GM23248 (cell line): ENCODE measurements at regions not wholly inside any gene's neighbourhood (a gene's known extent, or its start where the extent isn't known, plus 50 kb on each side); places are given as distances from the start of the nearest gene placed in this dataset.
A peak's percentile ranks its signal among the peaks of the same experiment; 100 is the strongest.

Experiments
- DNase-seq: peaks from one replicate; pipeline ENCODE4 v3.0.0-alpha.2; 2015
- H2AFZ ChIP-seq: fragments of 200-600 bp; sonication (generic); 2 replicates; pipeline ENCODE4 v1.6.1; 2016; ENCODE audit warnings: antibody characterized with exemption
- H3F3A ChIP-seq: fragments of 200-600 bp; sonication (generic); 2 replicates; pipeline ENCODE4 v1.6.1; 2016; ENCODE audit warnings: mild to moderate bottlenecking, antibody characterized with exemption, mixed run types; ENCODE audit not compliant: insufficient read depth
- H3K27ac ChIP-seq: fragments of 200-600 bp; sonication (generic); 2 replicates; pipeline ENCODE4 v1.5.1; 2016; ENCODE audit warnings: mild to moderate bottlenecking
- H3K27me3 ChIP-seq: fragments of 200-600 bp; sonication (generic); replicated peaks from 2 replicates; pipeline ENCODE4 v1.6.1; 2016; ENCODE audit warnings: mild to moderate bottlenecking; ENCODE audit not compliant: insufficient read depth
- H3K36me3 ChIP-seq: fragments of 200-600 bp; sonication (generic); 2 replicates; pipeline ENCODE4 v1.6.1; 2016; ENCODE audit warnings: low read depth, mild to moderate bottlenecking
- H3K4me1 ChIP-seq: fragments of 200-600 bp; sonication (generic); 2 replicates; pipeline ENCODE4 v1.6.1; 2016; ENCODE audit warnings: mild to moderate bottlenecking; ENCODE audit not compliant: insufficient read depth
- H3K4me2 ChIP-seq: fragments of 200-600 bp; sonication (generic); one replicate; pipeline ENCODE4 v1.6.1; 2016; ENCODE audit warnings: mild to moderate bottlenecking; ENCODE audit not compliant: unreplicated experiment
- H3K4me3 ChIP-seq: fragments of 200-600 bp; sonication (generic); 2 replicates; pipeline ENCODE4 v1.5.1; 2016; ENCODE audit warnings: mild to moderate bottlenecking
- H3K79me2 ChIP-seq: fragments of 200-600 bp; sonication (generic); 2 replicates; pipeline ENCODE4 v1.6.1; 2016; ENCODE audit warnings: mild to moderate bottlenecking; ENCODE audit not compliant: insufficient read depth
- H3K9ac ChIP-seq: fragments of 200-600 bp; sonication (generic); 2 replicates; pipeline ENCODE4 v1.6.1; 2016; ENCODE audit warnings: mild to moderate bottlenecking
- H3K9me2 ChIP-seq: fragments of 200-600 bp; sonication (generic); 2 replicates; pipeline ENCODE4 v1.6.1; 2016; ENCODE audit warnings: mixed run types, mild to moderate bottlenecking, moderate library complexity; ENCODE audit not compliant: insufficient read depth
- H3K9me3 ChIP-seq: fragments of 200-600 bp; sonication (generic); one replicate; pipeline ENCODE4 v1.6.1; 2017; ENCODE audit warnings: low read depth
- H4K20me1 ChIP-seq: fragments of 200-600 bp; sonication (generic); 2 replicates; pipeline ENCODE4 v1.6.0; 2016; ENCODE audit not compliant: insufficient read depth
- EZH2 ChIP-seq: fragments of 200-600 bp; sonication (generic); IDR thresholded peaks from 2 replicates; pipeline ENCODE4 v1.6.1; 2018; ENCODE audit warnings: antibody characterized with exemption, mild to moderate bottlenecking; ENCODE audit not compliant: insufficient read depth, poor library complexity, severe bottlenecking
- EZH2phosphoT487 ChIP-seq: fragments of 200-600 bp; sonication (generic); IDR thresholded peaks from 2 replicates; pipeline ENCODE4 v1.6.1; 2018; ENCODE audit warnings: antibody characterized with exemption, moderate library complexity, mild to moderate bottlenecking, low read depth; ENCODE audit not compliant: insufficient read depth
- WGBS, 2 experiments: methylation state at CpG; one replicate each; pipeline ENCODE4 v1.1.6; 2015 to 2017; ENCODE audit warnings: low lambda C conversion rate in 2 of 2, low coverage in 1 of 2; ENCODE audit errors: missing lambda C conversion rate in 2 of 2; 5-methylcytosine and 5-hydroxymethylcytosine counted together
- in situ Hi-C: fragments of 300-500 bp; cut with MboI; formaldehyde crosslinking; loops from 2 replicates; pipeline ENCODE4 v1.15.0; 2020

DNA sequence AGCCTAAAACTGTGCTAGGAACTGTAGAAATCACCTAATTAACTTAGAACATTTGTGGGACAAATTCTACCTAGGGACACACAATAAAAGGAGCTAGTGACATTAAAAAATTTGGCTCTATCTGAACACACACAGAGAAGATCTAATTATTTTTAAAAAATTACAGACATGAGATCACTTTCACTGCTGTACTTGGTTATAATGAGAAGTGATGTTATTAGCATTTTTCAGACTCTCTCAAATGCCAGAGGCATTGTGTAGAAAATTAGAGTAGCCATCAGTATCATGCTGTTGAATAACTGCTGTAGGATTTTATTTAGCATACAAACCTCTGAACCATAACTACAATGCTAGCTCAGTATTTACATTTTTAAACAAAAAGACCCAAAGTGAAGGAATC lies 109.1 kb upstream of the ANK2 start:
- Histone ChIP-seq H2AFZ (no peak overlapping the region), H3K27ac (no peak overlapping the region), H3K36me3 (no peaks in the 10 kb centered on the region), H3K79me2 (no peaks in the 10 kb centered on the region), H3K4me2 (no peak overlapping the region), H3K9me3 (no peaks in the 10 kb centered on the region), H3F3A (no peaks in the 10 kb centered on the region), H3K27me3 (no peaks in the 10 kb centered on the region), H3K9ac (no peak overlapping the region), H3K4me1 (no peaks in the 10 kb centered on the region), H3K4me3 (no peak overlapping the region), H4K20me1 (no peaks in the 10 kb centered on the region), H3K9me2 (no peaks in the 10 kb centered on the region)
- no peak for TF ChIP-seq EZH2
- TF ChIP-seq EZH2phosphoT487, result no peak
- no peak for DNase-seq
- in situ Hi-C loops, result no loop called here

DNA sequence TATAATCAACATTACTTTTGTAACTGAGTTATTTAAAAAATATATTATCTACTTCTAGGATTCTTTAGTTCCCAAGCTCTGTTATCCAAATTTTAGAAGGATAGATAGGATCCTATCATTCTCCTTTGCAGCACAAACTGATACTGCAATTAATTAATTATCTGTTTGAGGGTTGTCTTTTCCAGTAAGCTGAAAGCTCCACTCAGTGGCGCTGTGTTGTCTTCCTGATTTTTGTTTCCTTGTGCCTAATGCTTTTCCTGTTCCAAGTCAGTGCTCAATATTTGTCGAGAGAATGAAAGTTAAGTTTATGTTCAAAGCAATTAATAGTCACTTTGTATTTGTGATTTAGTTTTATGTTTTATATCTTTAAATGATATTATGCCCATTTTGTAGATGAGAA lies 107.4 kb upstream of the ANK2 start:
- no peak overlapping the region for H3K27ac ChIP-seq
- H3K27me3 ChIP-seq, result no peaks in the 10 kb centered on the region
- H3K9me3 ChIP-seq, result no peaks in the 10 kb centered on the region
- in situ Hi-C loops, result no loop called here
- 66 to 77% methylated on average over 2 of the region's 2 CpGs for WGBS, 2 experiments
- H3K36me3 ChIP-seq, result no peaks in the 10 kb centered on the region
- H4K20me1 ChIP-seq, result no peaks in the 10 kb centered on the region
- no peak overlapping the region for H2AFZ ChIP-seq
- no peaks in the 10 kb centered on the region for H3K4me1 ChIP-seq
- no peaks in the 10 kb centered on the region for H3F3A ChIP-seq
- H3K79me2 ChIP-seq, result no peaks in the 10 kb centered on the region
- H3K9me2 ChIP-seq, result no peaks in the 10 kb centered on the region
- no peak for TF ChIP-seq EZH2
- TF ChIP-seq EZH2phosphoT487, result no peak
- H3K4me3 ChIP-seq, result no peak overlapping the region
- no peak overlapping the region for H3K4me2 ChIP-seq
- no peak overlapping the region for H3K9ac ChIP-seq
- peak; percentile 10 for DNase-seq

DNA sequence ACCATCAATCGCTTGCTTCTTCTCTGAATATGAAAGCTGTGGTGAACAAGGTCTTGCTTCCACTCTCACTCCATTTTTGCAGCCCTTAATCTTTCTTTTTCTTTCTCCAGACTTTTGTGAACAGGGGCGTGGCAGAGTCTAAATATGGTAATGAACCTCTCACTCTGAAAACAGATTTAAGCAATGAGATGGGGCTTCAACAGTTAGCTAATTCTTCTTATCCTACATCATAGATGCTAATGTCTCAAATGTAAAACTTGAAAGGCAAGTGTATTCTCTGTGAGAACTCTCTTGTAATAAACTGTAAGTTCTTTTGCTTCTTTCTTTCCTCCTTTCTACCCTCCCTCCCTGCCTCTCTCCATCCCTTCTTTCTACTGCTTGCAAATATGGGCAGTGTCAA lies 106.5 kb upstream of the ANK2 start:
- in situ Hi-C loops, result no loop called here
- Histone ChIP-seq H3K79me2 (no peaks in the 10 kb centered on the region), H3K9ac (no peak overlapping the region), H3K4me1 (no peaks in the 10 kb centered on the region), H3K27me3 (no peaks in the 10 kb centered on the region), H3K4me3 (no peak overlapping the region), H3K9me2 (no peaks in the 10 kb centered on the region), H3K36me3 (no peaks in the 10 kb centered on the region), H3K4me2 (no peak overlapping the region), H3F3A (no peaks in the 10 kb centered on the region), H3K9me3 (no peaks in the 10 kb centered on the region), H3K27ac (no peak overlapping the region), H4K20me1 (no peaks in the 10 kb centered on the region), H2AFZ (no peak overlapping the region)
- 96 to 98% methylated on average over 2 of the region's 2 CpGs for WGBS, 2 experiments
- DNase-seq, result no peak
- TF ChIP-seq EZH2phosphoT487 (no peak), EZH2 (no peak)

DNA sequence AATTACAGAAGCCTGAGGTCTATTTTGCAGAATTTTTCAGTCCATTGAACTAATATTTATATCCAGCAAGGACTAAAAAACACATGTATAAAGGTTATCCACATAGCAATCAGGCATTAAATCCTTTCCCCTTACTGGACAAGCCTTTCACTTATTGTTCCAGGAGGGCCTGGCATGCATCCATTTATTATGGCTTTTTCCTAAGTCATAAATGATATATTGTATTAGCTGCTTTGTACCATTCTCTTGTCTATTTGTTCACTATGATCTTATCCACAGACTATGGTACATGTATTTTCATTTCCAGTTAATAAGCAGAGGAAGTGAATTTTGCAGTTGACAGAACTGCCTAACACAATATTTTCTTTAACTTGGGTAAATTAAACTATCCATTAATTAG lies 105.4 kb upstream of the ANK2 start:
- Histone ChIP-seq H2AFZ (no peak overlapping the region), H3K36me3 (no peaks in the 10 kb centered on the region), H3K9me2 (no peaks in the 10 kb centered on the region), H3K4me3 (no peak overlapping the region), H4K20me1 (no peaks in the 10 kb centered on the region), H3K4me2 (no peak overlapping the region), H3K27me3 (no peaks in the 10 kb centered on the region), H3K27ac (no peak overlapping the region), H3K79me2 (no peaks in the 10 kb centered on the region), H3F3A (no peaks in the 10 kb centered on the region), H3K9me3 (no peaks in the 10 kb centered on the region), H3K4me1 (no peaks in the 10 kb centered on the region), H3K9ac (no peak overlapping the region)
- TF ChIP-seq EZH2phosphoT487 (no peak), EZH2 (no peak)
- in situ Hi-C loops, result no loop called here
- DNase-seq, result no peak

DNA sequence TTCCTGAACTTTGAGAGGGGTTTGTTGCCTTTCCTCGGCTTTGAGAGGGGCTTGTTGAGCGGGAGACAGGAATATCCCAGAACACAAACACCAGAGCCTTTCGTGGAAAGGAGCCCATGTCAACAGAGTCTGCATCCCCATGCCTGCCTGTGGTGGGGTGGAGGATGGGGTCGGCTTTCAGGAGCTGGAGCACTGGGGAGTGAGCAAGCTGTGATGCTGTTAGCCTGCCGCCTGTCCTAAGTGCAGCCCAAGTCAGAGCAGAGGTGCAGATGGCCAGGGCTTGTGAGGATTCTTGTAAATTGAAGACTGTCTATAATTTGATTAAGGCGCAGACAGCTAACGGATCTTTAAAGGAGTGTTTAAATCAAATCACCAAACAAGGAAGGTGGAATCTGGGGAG lies 103.3 kb upstream of the ANK2 start:
- in situ Hi-C loops, result no loop called here
- WGBS, 2 experiments, result 76 to 80% methylated on average over 7 of the region's 7 CpGs
- no peak overlapping the region for H3K4me2 ChIP-seq

More for the DNA sequence above, 103.3 kb upstream of the ANK2 start:
- no peak for TF ChIP-seq EZH2
- H3K27me3 ChIP-seq, result no peaks in the 10 kb centered on the region
- H3K9me3 ChIP-seq, result no peaks in the 10 kb centered on the region
- no peaks in the 10 kb centered on the region for H3K36me3 ChIP-seq
- no peaks in the 10 kb centered on the region for H3K4me1 ChIP-seq
- H3K9ac ChIP-seq, result no peak overlapping the region
- H3K79me2 ChIP-seq, result no peaks in the 10 kb centered on the region
- no peaks in the 10 kb centered on the region for H3F3A ChIP-seq
- no peaks in the 10 kb centered on the region for H4K20me1 ChIP-seq
- no peak overlapping the region for H2AFZ ChIP-seq
- no peak overlapping the region for H3K27ac ChIP-seq
- H3K9me2 ChIP-seq, result no peaks in the 10 kb centered on the region
- H3K4me3 ChIP-seq, result no peak overlapping the region
- DNase-seq, result no peak
